ENCODE measurements at regions not wholly inside any gene's neighbourhood (a gene's known extent, or its start where the extent isn't known, plus 50 kb on each side); places are given as distances from the start of the nearest gene placed in this dataset.

- TF ChIP-seq EZH2 (IDR thresholded peaks at IDR 0.05), result no peak
- no peak for TF ChIP-seq FOXP2 (optimal IDR thresholded peaks at IDR 0.05; ENCODE audit: control extremely low read depth, extremely low read length, insufficient read depth)
Observed at GRCh38 chr13:104025303-104025702, 959.1 kb upstream of the SLC10A2 start.

Data from SK-N-MC (cell line).